SJCRH30 (cell line): ENCODE measurements at regions not wholly inside any gene's neighbourhood (a gene's known extent, or its start where the extent isn't known, plus 50 kb on each side); places are given as distances from the start of the nearest gene placed in this dataset.

Experiments used
- DNase-seq, 2 experiments: peaks; one replicate each; pipeline ENCODE4 v3.0.0-alpha.2; 2015 to 2020
- H3K27ac ChIP-seq: fragments of 250-450 bp; sonication (Bioruptor Pico); 2 replicates; pipeline ENCODE4 v1.5.1; 2020; ENCODE audit warnings: mild to moderate bottlenecking, moderate library complexity
- H3K27me3 ChIP-seq: fragments of 250-450 bp; sonication (Bioruptor Pico); 2 replicates; pipeline ENCODE4 v1.5.1; 2020; ENCODE audit warnings: mild to moderate bottlenecking, moderate library complexity
- H3K36me3 ChIP-seq: fragments of 250-450 bp; sonication (Bioruptor Pico); 2 replicates; pipeline ENCODE4 v1.5.1; 2020; ENCODE audit warnings: mild to moderate bottlenecking, moderate library complexity
- H3K4me1 ChIP-seq: fragments of 250-450 bp; sonication (Bioruptor Pico); 2 replicates; pipeline ENCODE4 v1.5.1; 2020; ENCODE audit warnings: mild to moderate bottlenecking, moderate library complexity
- H3K4me3 ChIP-seq: fragments of 250-450 bp; sonication (Bioruptor Pico); 2 replicates; pipeline ENCODE4 v1.5.1; 2020; ENCODE audit warnings: mild to moderate bottlenecking, moderate library complexity
- H3K9me3 ChIP-seq: fragments of 250-450 bp; sonication (Bioruptor Pico); replicated peaks from 2 replicates; pipeline ENCODE4 v1.5.1; 2020; ENCODE audit warnings: mild to moderate bottlenecking, moderate library complexity

- H3K4me3 ChIP-seq: no peak overlapping the region
- H3K27me3 ChIP-seq: no peaks in the 10 kb centered on the region
- H3K9me3 ChIP-seq: no peaks in the 10 kb centered on the region
- DNase-seq: no peak
- no peak overlapping the region for H3K27ac ChIP-seq
- H3K36me3 ChIP-seq: no peaks in the 10 kb centered on the region
- no peaks in the 10 kb centered on the region for H3K4me1 ChIP-seq
Observed at GRCh38 chr3:36215241-36215640, 165.1 kb upstream of the STAC start.

GRCh38 chr3:36219398-36219797 lies 160.9 kb upstream of the STAC start:
- Histone ChIP-seq H3K4me1 (no peaks in the 10 kb centered on the region), H3K36me3 (no peaks in the 10 kb centered on the region), H3K9me3 (no peaks in the 10 kb centered on the region), H3K27me3 (no peaks in the 10 kb centered on the region), H3K27ac (no peak overlapping the region), H3K4me3 (no peak overlapping the region)
- no peak for DNase-seq

- Histone ChIP-seq H3K9me3 (no peaks in the 10 kb centered on the region), H3K27ac (no peak overlapping the region), H3K36me3 (no peaks in the 10 kb centered on the region), H3K4me1 (no peaks in the 10 kb centered on the region), H3K27me3 (no peaks in the 10 kb centered on the region), H3K4me3 (no peak overlapping the region)
- no peak for DNase-seq
Observed at GRCh38 chr3:36220173-36220572, 160.1 kb upstream of the STAC start.

GRCh38 chr3:36221975-36222374 lies 158.3 kb upstream of the STAC start:
- Histone ChIP-seq H3K36me3 (no peaks in the 10 kb centered on the region), H3K27ac (no peak overlapping the region), H3K4me3 (no peak overlapping the region), H3K9me3 (no peaks in the 10 kb centered on the region), H3K27me3 (no peaks in the 10 kb centered on the region), H3K4me1 (no peaks in the 10 kb centered on the region)
- DNase-seq: no peak

- no peak overlapping the region for H3K27ac ChIP-seq
Observed at GRCh38 chr3:36227980-36228379, 152.3 kb upstream of the STAC start.

GRCh38 chr3:36229496-36229895 lies 150.8 kb upstream of the STAC start:
- Histone ChIP-seq H3K4me1 (peaks cover 7% of the 10 kb centered on the region), H3K36me3 (no peaks in the 10 kb centered on the region), H3K27ac (no peak overlapping the region), H3K9me3 (no peaks in the 10 kb centered on the region), H3K4me3 (no peak overlapping the region), H3K27me3 (no peaks in the 10 kb centered on the region)
- no peak for DNase-seq

More at GRCh38 chr3:36227980-36228379, 152.3 kb upstream of the STAC start:
- no peaks in the 10 kb centered on the region for H3K9me3 ChIP-seq
- no peaks in the 10 kb centered on the region for H3K36me3 ChIP-seq
- DNase-seq: peak; percentile 50 to 78
- no peak overlapping the region for H3K4me3 ChIP-seq
- H3K4me1 ChIP-seq: peaks cover 7% of the 10 kb centered on the region
- no peaks in the 10 kb centered on the region for H3K27me3 ChIP-seq

GRCh38 chr3:36232797-36233489 lies 147.4 kb upstream of the STAC start:
- peaks cover 7% of the 10 kb centered on the region for H3K4me1 ChIP-seq

GRCh38 chr3:36244728-36245127 lies 135.6 kb upstream of the STAC start:
- no peak for DNase-seq
- H3K27me3 ChIP-seq: no peaks in the 10 kb centered on the region
- no peaks in the 10 kb centered on the region for H3K9me3 ChIP-seq
- H3K4me3 ChIP-seq: no peak overlapping the region
- no peaks in the 10 kb centered on the region for H3K4me1 ChIP-seq
- no peak overlapping the region for H3K27ac ChIP-seq
- no peaks in the 10 kb centered on the region for H3K36me3 ChIP-seq

More at GRCh38 chr3:36232797-36233489, 147.4 kb upstream of the STAC start:
- no peak overlapping the region for H3K27ac ChIP-seq
- no peaks in the 10 kb centered on the region for H3K27me3 ChIP-seq
- no peaks in the 10 kb centered on the region for H3K36me3 ChIP-seq
- H3K4me3 ChIP-seq: no peak overlapping the region
- no peaks in the 10 kb centered on the region for H3K9me3 ChIP-seq
- DNase-seq: no peak

- Histone ChIP-seq H3K27ac (no peak overlapping the region), H3K4me1 (no peaks in the 10 kb centered on the region), H3K9me3 (no peaks in the 10 kb centered on the region), H3K27me3 (no peaks in the 10 kb centered on the region), H3K36me3 (no peaks in the 10 kb centered on the region), H3K4me3 (no peak overlapping the region)
- no peak for DNase-seq
Observed at GRCh38 chr3:36248374-36248773, 131.9 kb upstream of the STAC start.

GRCh38 chr3:36250191-36250590 lies 130.1 kb upstream of the STAC start:
- H3K27me3 ChIP-seq: no peaks in the 10 kb centered on the region
- H3K4me1 ChIP-seq: no peaks in the 10 kb centered on the region
- H3K9me3 ChIP-seq: no peaks in the 10 kb centered on the region
- no peaks in the 10 kb centered on the region for H3K36me3 ChIP-seq
- no peak overlapping the region for H3K27ac ChIP-seq
- no peak overlapping the region for H3K4me3 ChIP-seq
- no peak for DNase-seq

- Histone ChIP-seq H3K27me3 (no peaks in the 10 kb centered on the region), H3K9me3 (no peaks in the 10 kb centered on the region)
Observed at GRCh38 chr3:36257158-36257852, 123.0 kb upstream of the STAC start.

GRCh38 chr3:36258421-36258820 lies 121.9 kb upstream of the STAC start:
- H3K4me1 ChIP-seq: no peaks in the 10 kb centered on the region
- no peak overlapping the region for H3K27ac ChIP-seq
- no peak for DNase-seq
- H3K4me3 ChIP-seq: no peak overlapping the region
- H3K27me3 ChIP-seq: no peaks in the 10 kb centered on the region
- H3K36me3 ChIP-seq: no peaks in the 10 kb centered on the region
- H3K9me3 ChIP-seq: no peaks in the 10 kb centered on the region

More at GRCh38 chr3:36257158-36257852, 123.0 kb upstream of the STAC start:
- Histone ChIP-seq H3K27ac (no peak overlapping the region), H3K36me3 (no peaks in the 10 kb centered on the region), H3K4me1 (no peaks in the 10 kb centered on the region), H3K4me3 (no peak overlapping the region)
- no peak for DNase-seq

- DNase-seq: no peak
- Histone ChIP-seq H3K36me3 (no peaks in the 10 kb centered on the region), H3K4me3 (no peak overlapping the region), H3K9me3 (no peaks in the 10 kb centered on the region), H3K27me3 (no peaks in the 10 kb centered on the region), H3K27ac (no peak overlapping the region), H3K4me1 (no peaks in the 10 kb centered on the region)
Observed at GRCh38 chr3:36259580-36259979, 120.7 kb upstream of the STAC start.

GRCh38 chr3:36269274-36269673 lies 111.0 kb upstream of the STAC start:
- no peak overlapping the region for H3K27ac ChIP-seq
- no peaks in the 10 kb centered on the region for H3K36me3 ChIP-seq
- no peak for DNase-seq
- no peak overlapping the region for H3K4me3 ChIP-seq
- H3K9me3 ChIP-seq: no peaks in the 10 kb centered on the region
- H3K27me3 ChIP-seq: no peaks in the 10 kb centered on the region
- H3K4me1 ChIP-seq: no peaks in the 10 kb centered on the region

- DNase-seq: no peak
- Histone ChIP-seq H3K27ac (no peak overlapping the region), H3K4me3 (no peak overlapping the region), H3K36me3 (no peaks in the 10 kb centered on the region), H3K27me3 (no peaks in the 10 kb centered on the region), H3K4me1 (no peaks in the 10 kb centered on the region), H3K9me3 (no peaks in the 10 kb centered on the region)
Observed at GRCh38 chr3:36282766-36283165, 97.5 kb upstream of the STAC start.

GRCh38 chr3:36295296-36295695 lies 85.0 kb upstream of the STAC start:
- Histone ChIP-seq H3K4me3 (no peak overlapping the region), H3K36me3 (no peaks in the 10 kb centered on the region), H3K4me1 (no peaks in the 10 kb centered on the region), H3K27ac (no peak overlapping the region), H3K27me3 (no peaks in the 10 kb centered on the region), H3K9me3 (no peaks in the 10 kb centered on the region)
- DNase-seq: no peak
